Lower leg skin (tissue), 3 donors: ENCODE measurements at regions not wholly inside any gene's neighbourhood (a gene's known extent, or its start where the extent isn't known, plus 50 kb on each side); places are given as distances from the start of the nearest gene placed in this dataset.

ENCODE experiments used
- POLR2A ChIP-seq, 2 donors: fragments of 450-650 bp; IDR thresholded peaks; one replicate each; pipeline ENCODE4 v1.6.1; 2016 to 2017; ENCODE audit warnings: antibody characterized with exemption in 2 of 2, mild to moderate bottlenecking in 1 of 2, moderate library complexity in 1 of 2
- TF ChIP-seq, protein P1 (sequence below), 3 donors: fragments of 450-650 bp; IDR thresholded peaks; one replicate each; pipeline ENCODE4 v1.5.1; 2016; ENCODE audit warnings: antibody characterized with exemption in 3 of 3, mild to moderate bottlenecking in 3 of 3, moderate library complexity in 2 of 3

DNA sequence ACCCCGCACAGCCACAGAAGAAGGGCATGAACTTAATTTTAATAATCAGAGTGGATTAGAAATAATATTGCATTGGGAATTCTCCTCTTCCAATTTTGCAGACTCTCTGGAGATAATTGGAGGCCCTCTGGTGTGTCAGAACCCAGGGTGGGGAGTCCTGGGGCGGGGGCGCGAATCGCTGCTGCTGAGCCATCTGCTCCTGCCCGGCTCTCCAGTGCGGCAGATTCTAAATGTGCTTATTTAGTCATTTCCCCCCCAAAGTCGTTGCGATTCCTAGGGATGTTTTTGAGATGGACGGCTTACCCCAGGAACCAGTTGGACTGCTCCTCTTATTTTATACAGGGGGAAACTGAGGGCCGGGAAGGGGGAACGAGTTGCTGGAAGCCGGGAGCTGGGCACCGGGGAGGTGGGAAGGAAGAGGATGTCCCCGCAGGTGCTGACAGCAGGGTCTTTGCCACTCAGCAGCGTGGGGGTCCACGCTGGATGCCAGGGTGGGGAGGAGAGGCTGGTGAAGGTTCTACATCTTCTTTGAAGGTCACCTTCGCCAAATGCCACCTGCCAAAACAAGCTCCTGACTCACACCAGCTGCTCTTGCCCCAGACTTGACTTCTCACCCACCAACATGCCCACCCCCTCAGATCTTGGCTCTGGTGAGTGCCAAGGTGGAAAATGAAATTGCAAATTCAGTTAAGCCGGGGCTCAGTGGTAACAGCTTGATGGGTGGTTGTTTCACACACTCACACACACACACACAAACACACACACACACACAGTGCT is 91.3 kb upstream of the PRR23E start:
- TF ChIP-seq, protein P1, sequence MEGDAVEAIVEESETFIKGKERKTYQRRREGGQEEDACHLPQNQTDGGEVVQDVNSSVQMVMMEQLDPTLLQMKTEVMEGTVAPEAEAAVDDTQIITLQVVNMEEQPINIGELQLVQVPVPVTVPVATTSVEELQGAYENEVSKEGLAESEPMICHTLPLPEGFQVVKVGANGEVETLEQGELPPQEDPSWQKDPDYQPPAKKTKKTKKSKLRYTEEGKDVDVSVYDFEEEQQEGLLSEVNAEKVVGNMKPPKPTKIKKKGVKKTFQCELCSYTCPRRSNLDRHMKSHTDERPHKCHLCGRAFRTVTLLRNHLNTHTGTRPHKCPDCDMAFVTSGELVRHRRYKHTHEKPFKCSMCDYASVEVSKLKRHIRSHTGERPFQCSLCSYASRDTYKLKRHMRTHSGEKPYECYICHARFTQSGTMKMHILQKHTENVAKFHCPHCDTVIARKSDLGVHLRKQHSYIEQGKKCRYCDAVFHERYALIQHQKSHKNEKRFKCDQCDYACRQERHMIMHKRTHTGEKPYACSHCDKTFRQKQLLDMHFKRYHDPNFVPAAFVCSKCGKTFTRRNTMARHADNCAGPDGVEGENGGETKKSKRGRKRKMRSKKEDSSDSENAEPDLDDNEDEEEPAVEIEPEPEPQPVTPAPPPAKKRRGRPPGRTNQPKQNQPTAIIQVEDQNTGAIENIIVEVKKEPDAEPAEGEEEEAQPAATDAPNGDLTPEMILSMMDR (IDR thresholded peaks at IDR 0.05), result no peak
- TF ChIP-seq POLR2A (IDR thresholded peaks at IDR 0.05), result no peak
